ENCODE measurements at regions not wholly inside any gene's neighbourhood (a gene's known extent, or its start where the extent isn't known, plus 50 kb on each side); places are given as distances from the start of the nearest gene placed in this dataset.

DNA sequence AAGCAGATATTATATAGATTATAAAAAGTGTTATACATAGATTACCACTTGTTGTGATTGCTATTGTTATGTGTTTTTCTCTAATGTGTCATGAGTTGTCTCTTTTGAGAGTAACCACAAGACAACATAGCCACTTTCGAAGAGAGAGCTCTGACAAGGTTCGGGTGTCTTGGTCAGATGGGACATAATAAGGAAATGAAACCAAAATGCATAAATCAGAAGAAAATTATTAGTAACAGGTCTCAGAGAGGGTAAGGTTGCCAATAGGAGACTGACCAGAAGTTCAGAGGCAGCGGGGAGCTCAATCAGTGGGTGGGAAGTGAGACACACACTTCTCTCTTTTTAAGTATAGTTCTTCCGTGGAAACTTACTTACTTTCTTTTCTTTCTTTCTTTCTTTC is 639.2 kb upstream of the POT1 start:
- H3K36me3 ChIP-seq (ENCODE audit: control insufficient read depth in 2 of 2, insufficient read depth in 2 of 2, low read length in 1 of 2), result no peaks in the 10 kb centered on the region
- H3K27me3 ChIP-seq (ENCODE audit: control insufficient read depth in 2 of 2, insufficient read depth in 1 of 2, low read length in 1 of 2), result no peaks in the 10 kb centered on the region
- H3K4me3 ChIP-seq (ENCODE audit: low read length in 2 of 2), result no peak overlapping the region
- no peak for DNase-seq (ENCODE audit: low read depth in 6 of 9, low spot score in 9 of 9)
- no peaks in the 10 kb centered on the region for H3K9me3 ChIP-seq (ENCODE audit: control insufficient read depth in 2 of 2, insufficient read depth in 1 of 2, low read length in 1 of 2)
- WGBS, result 93% methylated on average over 4 of the region's 4 CpGs
- H3K27ac ChIP-seq (ENCODE audit: low read depth in 1 of 2, low read length in 1 of 2), result no peak overlapping the region
- no peaks in the 10 kb centered on the region for H3K4me1 ChIP-seq (ENCODE audit: control insufficient read depth in 2 of 2, insufficient read depth in 2 of 2, low read length in 2 of 2)

DNA sequence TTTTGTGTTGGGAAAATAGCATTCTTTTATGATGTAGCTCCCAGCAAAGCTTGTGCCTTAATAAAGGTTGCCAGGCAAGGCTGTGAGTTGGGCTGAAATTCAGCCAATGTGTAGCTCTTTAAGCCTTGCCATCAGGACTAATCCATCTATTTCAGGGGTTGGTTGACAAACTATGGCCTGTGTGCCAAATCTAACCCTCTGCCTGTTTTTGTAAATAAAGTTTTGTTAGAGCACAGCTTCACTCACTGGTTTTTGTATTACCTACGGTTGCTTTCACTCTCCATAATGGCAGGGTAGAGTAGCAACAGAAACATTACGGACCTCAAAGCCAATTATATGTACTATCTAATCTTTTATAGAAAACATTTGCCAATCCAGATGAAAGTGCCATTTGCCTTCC is 638.1 kb upstream of the POT1 start:
- H3K4me3 ChIP-seq (ENCODE audit: low read length in 2 of 2), result no peak overlapping the region
- DNase-seq (ENCODE audit: low read depth in 6 of 9, low spot score in 9 of 9), result no peak
- 94% methylated on average over 2 of the region's 2 CpGs for WGBS
- H3K27me3 ChIP-seq (ENCODE audit: control insufficient read depth in 2 of 2, insufficient read depth in 1 of 2, low read length in 1 of 2), result no peaks in the 10 kb centered on the region
- H3K27ac ChIP-seq (ENCODE audit: low read depth in 1 of 2, low read length in 1 of 2), result no peak overlapping the region
- H3K9me3 ChIP-seq (ENCODE audit: control insufficient read depth in 2 of 2, insufficient read depth in 1 of 2, low read length in 1 of 2), result no peaks in the 10 kb centered on the region
- no peaks in the 10 kb centered on the region for H3K4me1 ChIP-seq (ENCODE audit: control insufficient read depth in 2 of 2, insufficient read depth in 2 of 2, low read length in 2 of 2)
- H3K36me3 ChIP-seq (ENCODE audit: control insufficient read depth in 2 of 2, insufficient read depth in 2 of 2, low read length in 1 of 2), result no peaks in the 10 kb centered on the region

DNA sequence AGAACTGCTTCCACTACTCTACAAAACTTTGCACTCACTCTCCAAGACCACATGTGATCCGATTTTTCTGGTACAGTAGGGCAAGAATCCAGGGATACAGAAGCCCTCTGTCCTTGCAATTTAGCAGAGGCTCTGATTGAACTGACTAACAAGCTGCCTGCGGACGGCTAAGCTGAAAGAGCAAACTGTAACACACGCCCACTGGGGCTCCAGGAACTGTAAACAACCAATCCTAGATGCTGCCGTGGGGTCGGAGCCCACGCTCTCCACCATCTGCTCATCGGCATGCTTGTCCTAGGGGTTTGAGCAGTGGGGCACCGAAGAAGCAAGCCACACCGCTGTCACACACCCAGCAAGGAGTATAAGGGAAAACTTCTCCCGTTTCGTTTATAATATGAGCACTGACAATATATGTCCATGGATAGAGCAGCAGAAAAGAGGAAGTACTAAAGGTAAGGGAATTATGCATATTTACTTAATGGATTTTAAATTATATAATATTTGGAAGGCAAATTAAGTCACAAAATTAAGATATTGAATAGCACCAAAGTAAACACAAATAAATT is 634.4 kb upstream of the POT1 start:
- Histone ChIP-seq H3K4me1 (ENCODE audit: control insufficient read depth in 2 of 2, insufficient read depth in 2 of 2, low read length in 2 of 2) (no peaks in the 10 kb centered on the region), H3K36me3 (ENCODE audit: control insufficient read depth in 2 of 2, insufficient read depth in 2 of 2, low read length in 1 of 2) (no peaks in the 10 kb centered on the region), H3K4me3 (ENCODE audit: low read length in 2 of 2) (no peak overlapping the region), H3K27me3 (ENCODE audit: control insufficient read depth in 2 of 2, insufficient read depth in 1 of 2, low read length in 1 of 2) (no peaks in the 10 kb centered on the region), H3K9me3 (ENCODE audit: control insufficient read depth in 2 of 2, insufficient read depth in 1 of 2, low read length in 1 of 2) (no peaks in the 10 kb centered on the region), H3K27ac (ENCODE audit: low read depth in 1 of 2, low read length in 1 of 2) (no peak overlapping the region)
- no peak for DNase-seq (ENCODE audit: low read depth in 6 of 9, low spot score in 9 of 9)
- 90% methylated on average over 12 of the region's 12 CpGs for WGBS

DNA sequence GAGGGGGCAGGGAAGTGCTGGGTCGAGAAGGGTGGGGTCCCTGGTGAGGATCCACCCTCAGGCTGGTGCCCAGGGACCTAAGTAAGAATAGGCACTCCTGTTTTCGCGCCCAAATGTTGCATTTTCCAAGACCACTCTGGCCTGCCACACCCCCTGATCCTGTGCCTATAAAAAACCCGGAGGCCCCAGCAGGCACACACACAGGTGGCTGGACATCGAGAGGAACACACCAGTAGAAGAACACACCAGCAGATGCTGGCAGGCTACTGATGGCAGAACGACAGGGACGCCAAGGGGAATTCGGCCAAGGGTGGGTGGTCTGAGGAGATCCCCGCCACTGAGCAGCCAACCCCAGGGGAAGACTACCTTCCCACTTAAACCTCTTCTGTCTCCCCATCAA is 633.9 kb upstream of the POT1 start:
- Histone ChIP-seq H3K27ac (ENCODE audit: low read depth in 1 of 2, low read length in 1 of 2) (no peak overlapping the region), H3K27me3 (ENCODE audit: control insufficient read depth in 2 of 2, insufficient read depth in 1 of 2, low read length in 1 of 2) (no peaks in the 10 kb centered on the region), H3K4me3 (ENCODE audit: low read length in 2 of 2) (no peak overlapping the region), H3K4me1 (ENCODE audit: control insufficient read depth in 2 of 2, insufficient read depth in 2 of 2, low read length in 2 of 2) (no peaks in the 10 kb centered on the region), H3K36me3 (ENCODE audit: control insufficient read depth in 2 of 2, insufficient read depth in 2 of 2, low read length in 1 of 2) (no peaks in the 10 kb centered on the region), H3K9me3 (ENCODE audit: control insufficient read depth in 2 of 2, insufficient read depth in 1 of 2, low read length in 1 of 2) (no peaks in the 10 kb centered on the region)
- WGBS, result 95% methylated on average over 9 of the region's 9 CpGs
- no peak for DNase-seq (ENCODE audit: low read depth in 6 of 9, low spot score in 9 of 9)

DNA sequence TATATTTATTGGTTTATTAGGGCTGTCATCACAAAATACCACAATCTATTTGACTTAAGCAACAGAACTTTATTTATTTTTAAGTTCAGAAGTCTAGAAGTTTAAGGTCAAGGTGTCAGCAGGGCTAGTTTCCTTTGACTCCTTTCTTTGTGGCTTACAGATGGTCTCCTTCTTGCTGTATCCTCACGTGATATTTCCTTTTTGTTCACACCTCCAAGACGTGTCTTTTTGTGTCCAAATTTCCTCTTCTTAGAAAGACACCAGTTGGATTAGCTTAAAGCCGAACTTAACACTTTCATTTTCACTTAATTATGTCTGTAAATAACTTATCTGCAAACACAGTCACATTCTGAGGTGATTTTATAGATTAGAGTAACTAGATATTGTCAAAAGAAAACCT is 631.4 kb upstream of the POT1 start:
- WGBS, result 2% methylated on average over 3 of the region's 3 CpGs
- Histone ChIP-seq H3K27me3 (ENCODE audit: control insufficient read depth in 2 of 2, insufficient read depth in 1 of 2, low read length in 1 of 2) (no peaks in the 10 kb centered on the region), H3K4me3 (ENCODE audit: low read length in 2 of 2) (no peak overlapping the region), H3K27ac (ENCODE audit: low read depth in 1 of 2, low read length in 1 of 2) (no peak overlapping the region), H3K4me1 (ENCODE audit: control insufficient read depth in 2 of 2, insufficient read depth in 2 of 2, low read length in 2 of 2) (no peaks in the 10 kb centered on the region), H3K36me3 (ENCODE audit: control insufficient read depth in 2 of 2, insufficient read depth in 2 of 2, low read length in 1 of 2) (no peaks in the 10 kb centered on the region), H3K9me3 (ENCODE audit: control insufficient read depth in 2 of 2, insufficient read depth in 1 of 2, low read length in 1 of 2) (no peaks in the 10 kb centered on the region)
- no peak for DNase-seq (ENCODE audit: low read depth in 6 of 9, low spot score in 9 of 9)

DNA sequence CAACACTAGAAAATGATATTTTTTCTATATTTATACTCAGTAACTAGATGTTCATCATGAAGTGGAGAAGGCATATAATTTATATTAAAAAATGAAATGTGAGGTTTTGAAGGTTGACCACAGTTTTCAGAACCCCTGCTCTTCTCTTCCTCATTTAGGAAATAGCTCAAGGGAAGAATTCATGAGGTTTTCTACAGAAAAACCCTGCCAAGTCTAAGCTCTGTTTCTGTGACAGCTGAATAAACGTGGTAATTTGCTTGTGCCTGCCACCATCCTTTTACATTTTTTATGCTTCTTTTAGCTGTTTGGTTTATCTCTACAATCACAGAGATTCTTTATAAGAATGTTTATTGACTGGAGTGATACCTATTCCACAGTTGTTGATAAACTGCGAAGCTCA is 630.3 kb upstream of the POT1 start:
- no peak for DNase-seq (ENCODE audit: low read depth in 6 of 9, low spot score in 9 of 9)
- Histone ChIP-seq H3K4me1 (ENCODE audit: control insufficient read depth in 2 of 2, insufficient read depth in 2 of 2, low read length in 2 of 2) (no peaks in the 10 kb centered on the region), H3K27me3 (ENCODE audit: control insufficient read depth in 2 of 2, insufficient read depth in 1 of 2, low read length in 1 of 2) (no peaks in the 10 kb centered on the region), H3K4me3 (ENCODE audit: low read length in 2 of 2) (no peak overlapping the region), H3K36me3 (ENCODE audit: control insufficient read depth in 2 of 2, insufficient read depth in 2 of 2, low read length in 1 of 2) (no peaks in the 10 kb centered on the region), H3K27ac (ENCODE audit: low read depth in 1 of 2, low read length in 1 of 2) (no peak overlapping the region), H3K9me3 (ENCODE audit: control insufficient read depth in 2 of 2, insufficient read depth in 1 of 2, low read length in 1 of 2) (no peaks in the 10 kb centered on the region)
- WGBS, result 54% methylated on average over 2 of the region's 2 CpGs

DNA sequence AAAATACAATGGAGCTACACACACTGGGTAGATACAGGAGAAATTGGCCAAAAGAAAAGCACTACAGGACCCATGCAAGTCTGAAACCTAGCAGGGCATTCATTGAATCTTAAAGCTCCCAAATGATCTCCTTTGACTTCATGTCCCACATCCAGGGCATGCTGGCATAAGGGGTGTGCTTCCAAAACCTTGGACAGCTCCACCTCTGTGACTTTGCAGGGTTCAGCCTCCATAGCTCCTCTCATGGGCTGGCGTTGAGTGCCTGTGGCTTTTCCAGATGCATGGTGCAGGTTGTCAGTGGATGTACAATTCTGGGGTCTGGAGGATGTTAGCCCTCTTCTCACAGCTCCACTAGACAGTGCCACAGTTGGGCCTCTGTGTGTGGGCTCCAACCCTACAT is 626.3 kb upstream of the POT1 start:
- H3K4me1 ChIP-seq (ENCODE audit: control insufficient read depth in 2 of 2, insufficient read depth in 2 of 2, low read length in 2 of 2), result no peaks in the 10 kb centered on the region
- DNase-seq (ENCODE audit: low read depth in 6 of 9, low spot score in 9 of 9), result no peak
- 90% methylated on average over 1 of the region's 1 CpG for WGBS
- H3K4me3 ChIP-seq (ENCODE audit: low read length in 2 of 2), result no peak overlapping the region
- H3K36me3 ChIP-seq (ENCODE audit: control insufficient read depth in 2 of 2, insufficient read depth in 2 of 2, low read length in 1 of 2), result no peaks in the 10 kb centered on the region
- no peaks in the 10 kb centered on the region for H3K9me3 ChIP-seq (ENCODE audit: control insufficient read depth in 2 of 2, insufficient read depth in 1 of 2, low read length in 1 of 2)
- H3K27ac ChIP-seq (ENCODE audit: low read depth in 1 of 2, low read length in 1 of 2), result no peak overlapping the region
- no peaks in the 10 kb centered on the region for H3K27me3 ChIP-seq (ENCODE audit: control insufficient read depth in 2 of 2, insufficient read depth in 1 of 2, low read length in 1 of 2)

DNA sequence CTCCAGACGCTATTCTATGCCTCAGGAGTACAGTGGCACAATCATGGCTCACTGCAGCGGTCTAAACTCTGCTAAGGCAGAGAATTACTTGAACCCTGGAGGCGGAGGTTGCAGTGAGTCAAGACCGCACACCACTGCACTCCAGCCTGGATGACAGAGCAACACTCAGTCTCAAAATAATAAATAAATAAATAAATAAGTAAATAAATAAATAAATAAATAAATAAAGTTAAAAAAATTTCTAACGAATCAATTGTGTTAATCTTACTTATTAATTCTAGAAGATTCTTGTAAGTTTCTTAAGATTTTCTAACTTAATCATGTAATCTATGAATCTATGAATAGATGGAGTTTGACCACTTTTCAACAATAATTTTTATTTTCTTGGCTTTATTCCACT is 621.4 kb upstream of the POT1 start:
- Histone ChIP-seq H3K36me3 (ENCODE audit: control insufficient read depth in 2 of 2, insufficient read depth in 2 of 2, low read length in 1 of 2) (no peaks in the 10 kb centered on the region), H3K27ac (ENCODE audit: low read depth in 1 of 2, low read length in 1 of 2) (no peak overlapping the region), H3K4me1 (ENCODE audit: control insufficient read depth in 2 of 2, insufficient read depth in 2 of 2, low read length in 2 of 2) (no peaks in the 10 kb centered on the region), H3K27me3 (ENCODE audit: control insufficient read depth in 2 of 2, insufficient read depth in 1 of 2, low read length in 1 of 2) (no peaks in the 10 kb centered on the region), H3K4me3 (ENCODE audit: low read length in 2 of 2) (no peak overlapping the region), H3K9me3 (ENCODE audit: control insufficient read depth in 2 of 2, insufficient read depth in 1 of 2, low read length in 1 of 2) (no peaks in the 10 kb centered on the region)
- no peak for DNase-seq (ENCODE audit: low read depth in 6 of 9, low spot score in 9 of 9)
- 94% methylated on average over 5 of the region's 5 CpGs for WGBS

DNA sequence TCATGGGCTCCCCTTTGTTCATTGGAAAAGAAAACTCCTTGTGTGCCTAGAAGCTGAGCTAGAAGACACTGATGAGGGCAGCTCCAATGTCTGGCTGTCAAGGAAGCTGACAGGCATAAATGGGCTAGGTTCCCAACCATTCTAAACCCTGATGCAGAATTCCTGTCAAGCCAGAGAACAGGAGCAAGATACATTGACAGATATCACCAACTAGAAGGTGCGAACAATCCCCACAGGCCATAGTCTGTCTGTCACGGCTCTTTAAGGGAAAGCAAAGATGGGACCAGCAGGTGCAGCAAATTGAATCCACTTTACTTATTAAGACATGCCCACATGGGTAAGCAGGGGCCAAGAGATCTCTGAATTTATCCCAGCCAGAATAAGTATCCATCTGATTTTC is 617.9 kb upstream of the POT1 start:
- no peaks in the 10 kb centered on the region for H3K9me3 ChIP-seq (ENCODE audit: control insufficient read depth in 2 of 2, insufficient read depth in 1 of 2, low read length in 1 of 2)
- DNase-seq (ENCODE audit: low read depth in 6 of 9, low spot score in 9 of 9), result no peak
- H3K27me3 ChIP-seq (ENCODE audit: control insufficient read depth in 2 of 2, insufficient read depth in 1 of 2, low read length in 1 of 2), result no peaks in the 10 kb centered on the region
- no peaks in the 10 kb centered on the region for H3K36me3 ChIP-seq (ENCODE audit: control insufficient read depth in 2 of 2, insufficient read depth in 2 of 2, low read length in 1 of 2)
- H3K27ac ChIP-seq (ENCODE audit: low read depth in 1 of 2, low read length in 1 of 2), result no peak overlapping the region
- no peak overlapping the region for H3K4me3 ChIP-seq (ENCODE audit: low read length in 2 of 2)
- 91% methylated on average over 2 of the region's 2 CpGs for WGBS
- H3K4me1 ChIP-seq (ENCODE audit: control insufficient read depth in 2 of 2, insufficient read depth in 2 of 2, low read length in 2 of 2), result no peaks in the 10 kb centered on the region

DNA sequence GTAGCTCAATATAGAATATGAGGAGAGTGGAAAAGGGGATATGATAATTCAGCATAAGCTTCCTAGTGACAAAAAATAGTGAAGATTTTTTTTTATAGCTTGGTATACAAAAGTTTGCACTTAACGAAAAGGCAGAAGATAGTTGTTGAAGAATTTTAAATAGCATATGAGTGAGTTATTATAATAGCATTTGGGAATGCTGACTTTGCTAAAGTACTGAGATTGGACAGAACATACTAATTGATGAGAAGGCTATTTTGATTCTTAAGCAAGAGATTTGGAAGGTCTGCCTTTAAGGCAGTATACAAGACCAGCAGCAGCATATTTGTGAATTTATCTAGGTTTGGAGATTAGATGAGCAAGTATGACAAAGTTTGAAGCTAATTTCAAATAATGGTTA is 600.9 kb upstream of the POT1 start:
- H3K4me1 ChIP-seq (ENCODE audit: control insufficient read depth in 2 of 2, insufficient read depth in 2 of 2, low read length in 2 of 2), result no peaks in the 10 kb centered on the region
- DNase-seq (ENCODE audit: low read depth in 6 of 9, low spot score in 9 of 9), result no peak
- H3K27ac ChIP-seq (ENCODE audit: low read depth in 1 of 2, low read length in 1 of 2), result no peak overlapping the region
- WGBS, result 97% methylated on average over 1 of the region's 1 CpG
- no peaks in the 10 kb centered on the region for H3K9me3 ChIP-seq (ENCODE audit: control insufficient read depth in 2 of 2, insufficient read depth in 1 of 2, low read length in 1 of 2)
- no peaks in the 10 kb centered on the region for H3K27me3 ChIP-seq (ENCODE audit: control insufficient read depth in 2 of 2, insufficient read depth in 1 of 2, low read length in 1 of 2)
- no peak overlapping the region for H3K4me3 ChIP-seq (ENCODE audit: low read length in 2 of 2)
- H3K36me3 ChIP-seq (ENCODE audit: control insufficient read depth in 2 of 2, insufficient read depth in 2 of 2, low read length in 1 of 2), result no peaks in the 10 kb centered on the region

Data from thymus (tissue), 11 donors.